ENCODE measurements at regions not wholly inside any gene's neighbourhood (a gene's known extent, or its start where the extent isn't known, plus 50 kb on each side); places are given as distances from the start of the nearest gene placed in this dataset.

DNA sequence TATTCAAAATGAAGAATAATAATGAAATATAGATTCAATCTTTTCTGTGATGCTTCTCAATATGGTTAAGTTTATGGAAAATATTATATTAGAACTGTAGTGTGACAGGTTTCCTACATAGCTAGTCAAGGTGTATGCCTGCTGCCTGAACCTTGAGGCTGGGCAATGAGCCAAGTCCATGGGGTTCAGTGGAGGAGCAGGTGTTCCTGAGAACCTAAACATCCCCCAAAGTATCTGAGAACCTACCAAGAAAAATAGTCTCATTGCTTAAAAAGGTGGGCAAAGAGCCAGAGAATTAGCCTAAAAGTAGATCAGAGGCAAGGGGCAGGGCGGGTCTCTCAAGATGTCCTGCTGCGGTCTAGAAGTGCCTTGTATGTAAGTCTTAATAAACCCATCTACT is 185.9 kb upstream of the SPHKAP start:
- TF ChIP-seq, protein P1, sequence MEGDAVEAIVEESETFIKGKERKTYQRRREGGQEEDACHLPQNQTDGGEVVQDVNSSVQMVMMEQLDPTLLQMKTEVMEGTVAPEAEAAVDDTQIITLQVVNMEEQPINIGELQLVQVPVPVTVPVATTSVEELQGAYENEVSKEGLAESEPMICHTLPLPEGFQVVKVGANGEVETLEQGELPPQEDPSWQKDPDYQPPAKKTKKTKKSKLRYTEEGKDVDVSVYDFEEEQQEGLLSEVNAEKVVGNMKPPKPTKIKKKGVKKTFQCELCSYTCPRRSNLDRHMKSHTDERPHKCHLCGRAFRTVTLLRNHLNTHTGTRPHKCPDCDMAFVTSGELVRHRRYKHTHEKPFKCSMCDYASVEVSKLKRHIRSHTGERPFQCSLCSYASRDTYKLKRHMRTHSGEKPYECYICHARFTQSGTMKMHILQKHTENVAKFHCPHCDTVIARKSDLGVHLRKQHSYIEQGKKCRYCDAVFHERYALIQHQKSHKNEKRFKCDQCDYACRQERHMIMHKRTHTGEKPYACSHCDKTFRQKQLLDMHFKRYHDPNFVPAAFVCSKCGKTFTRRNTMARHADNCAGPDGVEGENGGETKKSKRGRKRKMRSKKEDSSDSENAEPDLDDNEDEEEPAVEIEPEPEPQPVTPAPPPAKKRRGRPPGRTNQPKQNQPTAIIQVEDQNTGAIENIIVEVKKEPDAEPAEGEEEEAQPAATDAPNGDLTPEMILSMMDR (conservative IDR thresholded peaks at IDR 0.05): no peak
- no peak for TF ChIP-seq ZFX (IDR thresholded peaks at IDR 0.05)

Measured in C4-2B (cell line).